ENCODE measurements at regions not wholly inside any gene's neighbourhood (a gene's known extent, or its start where the extent isn't known, plus 50 kb on each side); places are given as distances from the start of the nearest gene placed in this dataset.
"Not testable (repeated sequence)": the region's sequence is repeated elsewhere in the genome, so short reads cannot be mapped to it uniquely, and the experiment has no call there.

GRCh38 chr18:8913606-8914403, 188.7 kb upstream of the NDUFV2 start:
- DNase-seq: not testable (repeated sequence)

GRCh38 chr18:8914404-8915264, 187.9 kb upstream of the NDUFV2 start:
- DNase-seq: not testable (repeated sequence)

GRCh38 chr18:8920856-8921787, 181.4 kb upstream of the NDUFV2 start:
- not testable (repeated sequence) for DNase-seq

GRCh38 chr18:8926464-8926863, 176.0 kb upstream of the NDUFV2 start:
- no peak for DNase-seq

- no peak for DNase-seq
These were observed 174.5 kb upstream of the NDUFV2 start for GRCh38 chr18:8928044-8928443.

- no peak for DNase-seq
These were observed 173.4 kb upstream of the NDUFV2 start for GRCh38 chr18:8928847-8929780.

- DNase-seq: no peak
These were observed 171.4 kb upstream of the NDUFV2 start for GRCh38 chr18:8930990-8931616.

GRCh38 chr18:8932866-8933265, 169.6 kb upstream of the NDUFV2 start:
- DNase-seq: no peak

GRCh38 chr18:8933714-8934284, 168.7 kb upstream of the NDUFV2 start:
- no peak for DNase-seq

- DNase-seq: not testable (repeated sequence)
These were observed 167.2 kb upstream of the NDUFV2 start for GRCh38 chr18:8935346-8935745.

- DNase-seq: no peak
These were observed 165.9 kb upstream of the NDUFV2 start for GRCh38 chr18:8936619-8937018.

- no peak for DNase-seq
These were observed 165.1 kb upstream of the NDUFV2 start for GRCh38 chr18:8937160-8938094.

GRCh38 chr18:8938817-8939216, 163.7 kb upstream of the NDUFV2 start:
- DNase-seq: no peak

GRCh38 chr18:8942021-8942908, 160.2 kb upstream of the NDUFV2 start:
- DNase-seq: no peak

- no peak for DNase-seq
These were observed 159.5 kb upstream of the NDUFV2 start for GRCh38 chr18:8942909-8943545.

GRCh38 chr18:8943900-8944870, 158.3 kb upstream of the NDUFV2 start:
- DNase-seq: no peak

GRCh38 chr18:8944871-8945245, 157.6 kb upstream of the NDUFV2 start:
- no peak for DNase-seq

All from right forelimb (tissue), 1 donor.